ENCODE measurements at regions not wholly inside any gene's neighbourhood (a gene's known extent, or its start where the extent isn't known, plus 50 kb on each side); places are given as distances from the start of the nearest gene placed in this dataset.

DNA sequence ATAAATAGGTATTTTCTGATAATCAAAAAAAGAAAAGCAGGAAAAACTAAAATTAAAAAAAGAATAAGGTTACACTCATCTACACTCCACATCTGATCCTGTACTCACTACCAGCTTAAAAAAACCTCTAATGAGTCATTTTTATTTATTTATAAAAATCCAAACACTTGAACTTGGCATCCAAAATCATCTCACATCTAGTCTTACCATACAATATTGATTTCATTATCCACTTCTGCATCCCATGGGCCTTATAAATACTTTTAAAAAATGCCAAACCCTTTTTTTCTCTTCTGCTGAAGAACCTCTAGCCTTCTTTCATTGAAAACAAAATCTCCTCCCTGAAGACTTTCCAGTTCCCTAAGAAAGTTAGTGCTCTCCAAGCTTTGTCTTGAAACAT, 109.7 kb downstream of the TMTC3 start:
- no peak for DNase-seq (ENCODE audit: extremely low spot score)
- ChIA-PET CTCF (interaction anchor here (1.3 kb wide), 1 partner anchor 37 kb away, joined by 3 read pairs; no protein-coding TSS in a partner anchor), POLR2A (no interaction called here)
- TF ChIP-seq, protein P1, sequence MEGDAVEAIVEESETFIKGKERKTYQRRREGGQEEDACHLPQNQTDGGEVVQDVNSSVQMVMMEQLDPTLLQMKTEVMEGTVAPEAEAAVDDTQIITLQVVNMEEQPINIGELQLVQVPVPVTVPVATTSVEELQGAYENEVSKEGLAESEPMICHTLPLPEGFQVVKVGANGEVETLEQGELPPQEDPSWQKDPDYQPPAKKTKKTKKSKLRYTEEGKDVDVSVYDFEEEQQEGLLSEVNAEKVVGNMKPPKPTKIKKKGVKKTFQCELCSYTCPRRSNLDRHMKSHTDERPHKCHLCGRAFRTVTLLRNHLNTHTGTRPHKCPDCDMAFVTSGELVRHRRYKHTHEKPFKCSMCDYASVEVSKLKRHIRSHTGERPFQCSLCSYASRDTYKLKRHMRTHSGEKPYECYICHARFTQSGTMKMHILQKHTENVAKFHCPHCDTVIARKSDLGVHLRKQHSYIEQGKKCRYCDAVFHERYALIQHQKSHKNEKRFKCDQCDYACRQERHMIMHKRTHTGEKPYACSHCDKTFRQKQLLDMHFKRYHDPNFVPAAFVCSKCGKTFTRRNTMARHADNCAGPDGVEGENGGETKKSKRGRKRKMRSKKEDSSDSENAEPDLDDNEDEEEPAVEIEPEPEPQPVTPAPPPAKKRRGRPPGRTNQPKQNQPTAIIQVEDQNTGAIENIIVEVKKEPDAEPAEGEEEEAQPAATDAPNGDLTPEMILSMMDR (IDR thresholded peaks at IDR 0.05; ENCODE audit: control extremely low read depth, extremely low read depth, low read depth, missing control alignments): no peak

DNA sequence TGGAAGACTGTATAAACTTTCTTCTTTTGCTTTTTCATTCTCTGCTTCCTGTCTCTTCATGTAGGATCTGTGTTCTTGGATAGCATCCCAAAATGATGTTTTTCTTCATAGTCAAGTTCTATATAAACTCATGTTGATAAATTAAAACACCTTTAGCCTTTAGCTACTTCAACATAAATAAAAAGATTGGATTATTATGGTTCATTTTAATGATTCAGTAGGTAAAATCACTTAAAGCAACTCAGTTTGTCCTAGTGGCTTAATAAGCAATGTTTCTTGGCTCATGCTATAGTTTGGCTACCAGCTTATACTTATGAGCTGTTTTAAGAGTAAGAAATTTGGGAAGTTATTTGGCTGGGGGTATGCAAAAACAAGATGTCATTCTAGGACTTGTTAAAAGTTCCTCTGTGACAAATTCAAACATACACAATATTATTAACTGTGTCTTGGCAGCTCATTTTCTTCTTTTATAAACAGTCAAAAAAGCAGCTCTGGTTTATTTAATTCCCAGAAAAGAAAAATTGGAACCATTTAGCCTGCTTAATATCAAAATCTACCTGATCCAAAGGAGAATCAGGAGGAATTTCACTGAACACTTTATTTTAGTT, 111.4 kb downstream of the TMTC3 start:
- ChIA-PET POLR2A (no interaction called here), CTCF (no interaction called here)
- TF ChIP-seq, protein P1 (IDR thresholded peaks at IDR 0.05; ENCODE audit: control extremely low read depth, extremely low read depth, low read depth, missing control alignments): no peak
- no peak for DNase-seq (ENCODE audit: extremely low spot score)

DNA sequence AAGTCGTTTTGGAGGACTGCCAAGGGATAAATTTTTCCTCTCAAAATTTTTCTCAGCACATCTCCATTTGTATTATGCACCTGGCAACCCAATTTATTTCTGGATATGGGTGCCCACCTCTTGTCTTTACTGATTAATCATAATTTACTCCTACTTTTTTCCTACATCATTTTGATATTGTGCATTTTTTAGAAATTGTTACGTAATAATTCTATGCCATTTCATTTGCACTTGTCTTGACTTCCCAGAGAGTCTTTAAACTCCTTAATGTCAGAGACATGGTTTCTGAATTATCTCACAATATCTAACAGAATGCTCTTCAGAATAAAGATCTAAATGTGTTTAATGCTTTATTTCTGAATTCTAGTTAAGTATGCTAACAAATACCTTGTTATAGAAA, 113.1 kb downstream of the TMTC3 start:
- no peak for DNase-seq (ENCODE audit: extremely low spot score)
- CTCF ChIA-PET: no interaction called here
- POLR2A ChIA-PET: no interaction called here
- TF ChIP-seq, protein P1 (IDR thresholded peaks at IDR 0.05; ENCODE audit: control extremely low read depth, extremely low read depth, low read depth, missing control alignments): no peak

DNA sequence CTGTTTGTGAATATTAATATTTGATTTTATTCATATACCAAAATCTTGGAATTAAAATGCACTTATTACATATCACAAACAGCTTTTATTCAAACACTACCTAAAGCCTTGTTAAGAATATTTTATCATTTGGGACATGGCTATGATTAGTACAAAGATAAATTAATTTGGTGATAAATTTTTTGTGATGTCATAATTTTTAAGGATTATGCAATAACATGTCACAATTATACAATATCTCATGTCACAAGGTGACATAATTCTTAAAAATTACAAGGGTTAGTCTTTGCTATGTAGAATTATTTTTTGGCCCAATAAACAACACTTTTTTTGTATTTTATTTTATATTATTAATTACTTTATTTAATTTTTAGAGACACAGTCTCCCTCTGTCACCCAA, 113.7 kb downstream of the TMTC3 start:
- DNase-seq (ENCODE audit: extremely low spot score): no peak
- ChIA-PET CTCF (no interaction called here), POLR2A (no interaction called here)
- TF ChIP-seq, protein P1 (IDR thresholded peaks at IDR 0.05; ENCODE audit: control extremely low read depth, extremely low read depth, low read depth, missing control alignments): no peak

DNA sequence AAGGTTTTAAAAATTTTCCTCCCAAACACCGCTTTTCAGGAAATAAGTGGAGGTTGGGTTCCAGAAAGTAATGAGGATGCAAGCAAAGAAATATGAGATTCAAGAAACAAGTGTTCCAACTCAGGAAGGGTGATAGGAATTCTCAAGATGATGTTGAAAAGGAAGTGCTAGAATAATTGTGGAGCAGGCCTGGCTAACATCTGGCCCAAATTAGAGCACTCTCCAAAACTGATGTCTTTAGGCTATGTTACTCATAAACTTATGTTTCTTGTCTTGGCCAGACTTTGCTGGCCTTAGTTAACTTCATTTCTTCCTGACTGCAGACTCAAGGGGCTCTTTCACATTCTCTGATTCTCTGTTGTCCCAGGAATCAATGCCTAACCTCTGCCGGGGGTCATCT, 116.3 kb downstream of the TMTC3 start:
- no peak for DNase-seq (ENCODE audit: extremely low spot score)
- ChIA-PET CTCF (no interaction called here), POLR2A (no interaction called here)
- TF ChIP-seq, protein P1 (IDR thresholded peaks at IDR 0.05; ENCODE audit: control extremely low read depth, extremely low read depth, low read depth, missing control alignments): no peak

DNA sequence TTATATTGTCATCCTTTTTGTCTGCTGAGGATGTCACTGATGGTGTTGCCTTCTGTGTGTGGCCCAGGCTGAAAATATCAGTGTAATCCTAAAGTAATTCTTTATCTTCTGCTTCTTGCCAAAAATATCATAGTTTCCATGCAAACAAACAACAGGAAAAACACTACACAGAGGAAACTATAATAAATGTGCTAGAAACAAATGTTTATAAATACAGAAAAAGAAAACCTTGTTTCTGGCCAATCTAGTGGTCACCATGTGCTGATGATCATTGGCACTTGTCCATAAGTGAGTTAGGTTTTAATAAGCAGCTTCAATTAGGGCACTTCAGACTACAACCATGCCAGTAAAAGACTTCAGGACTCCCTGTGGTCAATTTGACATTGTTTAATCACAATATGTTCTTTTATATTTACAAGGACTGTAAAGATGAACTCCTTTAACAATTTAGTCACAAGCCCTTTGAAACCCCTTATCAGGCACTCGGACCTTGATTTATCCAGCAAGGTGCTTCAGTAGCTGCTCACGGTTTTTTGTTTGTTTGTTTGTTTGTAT, 124.8 kb downstream of the TMTC3 start:
- CTCF ChIA-PET: no interaction called here
- TF ChIP-seq, protein P1 (IDR thresholded peaks at IDR 0.05; ENCODE audit: control extremely low read depth, extremely low read depth, low read depth, missing control alignments): no peak
- POLR2A ChIA-PET: no interaction called here
- DNase-seq (ENCODE audit: extremely low spot score): no peak
